Stimulated activated CD8-positive, alpha-beta memory T cell treated with anti-CD3 and anti-CD28 coated beads, Interleukin-2, amount 100 ng/mL, for 1 hour (primary cell): ENCODE measurements at regions not wholly inside any gene's neighbourhood (a gene's known extent, or its start where the extent isn't known, plus 50 kb on each side); places are given as distances from the start of the nearest gene placed in this dataset.
"Not testable (repeated sequence)": the region's sequence is repeated elsewhere in the genome, so short reads cannot be mapped to it uniquely, and the experiment has no call there.

ENCODE experiments used
- DNase-seq, 2 donors: peaks; one replicate each; pipeline ENCODE4 v3.0.0-alpha.2; 2020; ENCODE audit warnings: low read depth in 2 of 2

- DNase-seq: no peak
These were observed 304.5 kb upstream of the DIPK2B start for GRCh38 chrX:45505214-45505613.

DNA sequence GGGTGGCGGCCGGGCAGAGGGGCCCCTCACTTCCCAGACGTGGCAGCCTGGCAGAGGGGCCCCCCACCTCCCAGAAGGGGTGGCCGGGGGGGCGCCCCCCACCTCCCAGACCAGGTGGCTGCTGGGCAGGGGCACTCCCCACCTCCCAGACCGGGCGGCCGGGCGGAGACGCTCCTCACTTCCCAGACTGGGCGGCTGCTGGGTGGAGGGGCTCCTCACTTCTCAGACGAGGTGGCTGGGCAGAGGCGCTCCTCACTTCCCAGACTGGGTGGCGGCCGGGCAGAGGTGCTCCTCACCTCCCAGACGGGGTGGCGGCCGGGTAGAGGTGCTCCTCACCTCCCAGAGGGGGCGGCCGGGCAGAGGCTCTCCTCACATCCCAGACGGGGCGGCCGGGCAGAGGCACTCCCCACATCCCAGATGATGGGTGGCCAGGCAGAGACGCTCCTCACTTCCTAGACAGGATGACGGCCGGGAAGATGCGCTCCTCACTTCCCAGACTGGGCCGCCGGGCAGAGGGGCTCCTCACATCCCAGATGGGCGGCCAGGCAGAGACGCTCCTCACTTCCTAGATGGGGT lies 303.2 kb upstream of the DIPK2B start:
- not testable (repeated sequence) for DNase-seq

GRCh38 chrX:45502396-45502795 lies 301.7 kb upstream of the DIPK2B start:
- no peak for DNase-seq

- DNase-seq: no peak
These were observed 296.6 kb upstream of the DIPK2B start for GRCh38 chrX:45497290-45497689.

GRCh38 chrX:45485719-45486118 lies 285.0 kb upstream of the DIPK2B start:
- DNase-seq: no peak

- no peak for DNase-seq
These were observed 279.3 kb upstream of the DIPK2B start for GRCh38 chrX:45479835-45480422.

- DNase-seq: no peak
These were observed 278.6 kb upstream of the DIPK2B start for GRCh38 chrX:45479196-45479834.

DNA sequence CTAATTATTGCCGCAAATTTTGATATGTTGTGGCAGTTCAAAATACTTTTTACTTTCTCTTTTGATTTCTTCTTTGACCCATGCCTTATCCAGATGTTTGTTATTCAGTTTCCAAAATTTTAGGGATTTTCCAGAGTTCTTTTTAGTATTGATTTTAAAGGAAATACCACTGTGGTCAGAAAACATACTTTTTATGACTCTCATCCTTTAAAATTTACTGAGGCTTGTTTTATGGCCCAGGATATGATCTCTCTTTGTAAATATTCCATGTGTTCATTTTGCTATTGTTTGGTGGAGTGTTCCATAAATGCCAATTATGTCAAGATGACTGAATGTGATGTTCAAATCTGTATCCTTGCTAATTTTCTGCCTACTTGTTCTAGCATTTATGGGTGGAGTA lies 272.3 kb upstream of the DIPK2B start:
- no peak for DNase-seq

DNA sequence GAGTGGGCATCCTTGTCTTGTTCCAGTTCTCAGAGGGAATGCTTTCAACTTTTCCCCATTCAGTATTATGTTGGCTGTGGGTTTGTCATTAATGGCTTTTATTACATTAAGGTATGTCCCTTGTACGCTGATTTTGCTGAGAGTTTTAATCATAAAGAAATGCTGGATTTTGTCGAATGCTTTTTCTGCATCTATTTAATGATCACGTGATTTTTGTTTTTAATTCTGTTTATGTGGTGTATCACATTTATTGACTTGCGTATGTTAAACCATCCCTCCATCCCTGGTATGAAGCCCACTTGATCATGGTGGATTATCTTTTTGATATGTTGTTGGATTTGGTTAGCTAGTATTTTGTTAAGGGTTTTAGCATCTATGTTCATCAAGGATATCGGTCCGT lies 266.9 kb upstream of the DIPK2B start:
- not testable (repeated sequence) for DNase-seq

- DNase-seq: not testable (repeated sequence)
These were observed 255.1 kb upstream of the DIPK2B start for GRCh38 chrX:45455732-45456131.

GRCh38 chrX:45454290-45454689 lies 253.6 kb upstream of the DIPK2B start:
- no peak for DNase-seq

DNA sequence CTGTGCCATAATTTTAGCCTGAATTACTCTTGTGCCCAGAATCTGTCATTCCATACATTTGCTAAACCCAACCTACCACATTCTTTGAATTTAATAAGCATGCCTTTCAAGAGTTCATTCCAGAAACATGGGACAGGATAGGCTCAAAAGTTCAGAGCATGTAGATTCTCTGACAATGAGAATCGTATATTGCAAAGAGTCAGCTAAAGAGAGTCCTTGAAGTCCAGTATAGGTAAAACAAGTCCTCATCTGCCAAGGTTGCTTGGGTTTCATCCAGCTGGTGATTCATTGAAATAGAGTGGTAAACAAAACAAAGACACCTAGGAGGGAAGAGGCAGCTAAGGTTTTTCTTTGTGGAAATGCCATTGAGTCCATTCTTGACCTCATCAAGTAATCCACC lies 249.3 kb upstream of the DIPK2B start:
- DNase-seq: no peak

- DNase-seq: no peak
These were observed 247.3 kb upstream of the DIPK2B start for GRCh38 chrX:45447995-45448394.

GRCh38 chrX:45447331-45447730 lies 246.7 kb upstream of the DIPK2B start:
- DNase-seq: no peak

- no peak for DNase-seq
These were observed 245.2 kb upstream of the DIPK2B start for GRCh38 chrX:45445745-45446412.

GRCh38 chrX:45437186-45437585 lies 236.5 kb upstream of the DIPK2B start:
- DNase-seq: no peak

- DNase-seq: no peak
These were observed 234.8 kb upstream of the DIPK2B start for GRCh38 chrX:45435481-45435880.

DNA sequence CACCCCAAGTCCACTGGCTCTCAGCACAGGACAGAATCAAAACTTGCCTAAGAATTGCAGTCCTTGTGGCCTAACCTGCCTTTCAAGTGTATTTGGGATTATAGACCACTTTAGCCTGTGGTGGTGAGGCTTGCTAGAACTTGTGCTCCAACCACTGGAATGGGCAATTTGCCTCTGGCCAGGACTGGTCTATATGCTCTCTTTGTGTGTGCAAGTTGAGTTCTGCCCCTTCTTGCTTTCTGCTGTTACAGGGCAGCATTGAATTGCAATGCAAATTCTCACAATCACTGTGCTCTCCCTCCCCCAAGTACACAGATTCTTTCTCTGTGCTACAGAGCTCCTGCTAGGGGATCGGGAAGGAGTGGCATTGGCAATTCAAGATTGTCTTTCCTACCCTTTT lies 233.6 kb upstream of the DIPK2B start:
- DNase-seq: no peak

DNA sequence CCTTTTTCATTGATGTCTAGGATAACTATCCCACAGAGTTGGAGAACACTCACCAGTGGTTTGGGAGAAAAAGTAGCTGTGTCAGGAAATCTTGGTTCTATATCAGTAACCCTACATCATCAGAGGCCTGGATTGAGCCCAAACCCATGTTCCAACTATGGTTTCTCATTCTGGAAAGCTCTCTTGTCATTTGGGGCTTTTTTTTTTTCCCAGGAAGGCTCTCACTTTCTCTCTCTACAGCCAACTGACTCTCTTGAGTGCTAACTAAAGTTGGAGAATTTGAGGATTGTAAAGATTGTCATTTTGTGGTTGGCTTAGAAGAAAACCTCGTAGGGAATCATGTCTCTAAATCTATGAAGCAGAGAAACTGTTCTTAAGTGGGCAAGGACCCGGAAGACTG lies 228.2 kb upstream of the DIPK2B start:
- no peak for DNase-seq

- no peak for DNase-seq
These were observed 223.7 kb upstream of the DIPK2B start for GRCh38 chrX:45424326-45424725.

DNA sequence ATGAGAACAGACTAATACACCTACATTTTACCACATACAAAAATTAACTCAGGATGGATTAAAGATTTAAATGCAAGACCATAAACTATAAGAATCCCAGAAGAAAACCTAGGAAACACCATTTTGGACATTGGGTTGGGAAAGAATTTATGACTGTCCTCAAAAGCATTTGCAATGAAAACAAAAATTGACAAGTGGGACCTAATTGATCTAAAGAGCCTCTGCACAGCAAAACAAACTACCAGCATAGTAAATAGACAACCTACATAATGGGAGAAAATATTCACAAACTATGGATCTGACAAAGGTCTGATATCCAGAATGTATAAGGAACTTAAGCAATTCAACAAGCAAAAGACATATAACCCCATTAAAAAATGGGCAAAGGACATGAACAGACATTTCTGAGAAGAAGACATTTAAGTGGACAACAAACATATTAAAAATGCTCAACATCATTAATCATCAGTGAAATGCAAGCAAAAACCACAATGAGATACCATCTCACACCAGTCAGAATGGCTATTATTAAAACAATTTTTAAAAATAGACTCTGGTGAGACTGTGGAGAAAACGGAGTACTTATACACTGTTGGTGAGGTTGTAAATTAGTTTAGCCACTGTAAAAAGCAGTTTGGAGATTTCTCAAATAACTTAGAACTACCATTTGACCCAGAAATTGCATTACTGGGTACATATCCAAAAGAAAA lies 221.7 kb upstream of the DIPK2B start:
- DNase-seq: no peak

DNA sequence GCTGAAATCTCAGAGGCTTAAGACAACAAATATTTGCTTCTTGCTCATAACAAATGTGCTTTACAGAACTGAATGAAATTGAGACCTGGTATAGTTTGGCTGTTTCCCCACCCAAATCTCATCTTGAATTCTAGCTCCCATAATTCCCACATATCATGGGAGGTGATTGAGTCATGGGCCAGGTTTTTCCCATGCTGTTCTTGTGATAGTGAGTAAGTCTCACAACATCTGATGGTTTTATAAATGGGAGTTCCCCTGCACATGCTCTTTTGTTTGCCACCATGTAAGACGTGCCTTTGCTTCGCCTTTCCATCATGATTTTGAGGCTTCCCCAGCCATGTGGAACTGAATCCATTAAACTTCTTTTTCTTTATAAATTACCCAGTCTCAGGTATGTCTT lies 221.1 kb upstream of the DIPK2B start:
- DNase-seq: no peak
